ENCODE measurements at regions not wholly inside any gene's neighbourhood (a gene's known extent, or its start where the extent isn't known, plus 50 kb on each side); places are given as distances from the start of the nearest gene placed in this dataset.

DNA sequence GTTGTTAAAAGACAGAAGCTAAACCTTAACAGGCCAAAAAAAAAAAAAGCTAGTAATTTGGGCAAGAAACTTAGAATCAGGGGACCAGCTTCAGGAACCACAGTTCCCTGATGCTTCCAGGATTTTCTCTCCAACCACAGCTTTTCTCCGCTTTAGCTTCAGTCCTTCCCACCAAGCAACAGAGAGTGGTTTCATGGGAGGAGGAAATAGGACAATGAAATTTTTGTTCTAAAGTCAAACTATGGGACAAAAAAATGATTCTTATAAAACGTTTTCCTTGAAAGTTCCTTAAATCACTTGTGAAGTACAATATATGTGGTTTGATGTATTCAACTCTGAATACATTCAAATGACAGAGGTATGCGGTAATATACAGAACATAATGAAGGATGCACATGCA, 71.0 kb upstream of the DHX15 start:
- TF ChIP-seq, protein P1, sequence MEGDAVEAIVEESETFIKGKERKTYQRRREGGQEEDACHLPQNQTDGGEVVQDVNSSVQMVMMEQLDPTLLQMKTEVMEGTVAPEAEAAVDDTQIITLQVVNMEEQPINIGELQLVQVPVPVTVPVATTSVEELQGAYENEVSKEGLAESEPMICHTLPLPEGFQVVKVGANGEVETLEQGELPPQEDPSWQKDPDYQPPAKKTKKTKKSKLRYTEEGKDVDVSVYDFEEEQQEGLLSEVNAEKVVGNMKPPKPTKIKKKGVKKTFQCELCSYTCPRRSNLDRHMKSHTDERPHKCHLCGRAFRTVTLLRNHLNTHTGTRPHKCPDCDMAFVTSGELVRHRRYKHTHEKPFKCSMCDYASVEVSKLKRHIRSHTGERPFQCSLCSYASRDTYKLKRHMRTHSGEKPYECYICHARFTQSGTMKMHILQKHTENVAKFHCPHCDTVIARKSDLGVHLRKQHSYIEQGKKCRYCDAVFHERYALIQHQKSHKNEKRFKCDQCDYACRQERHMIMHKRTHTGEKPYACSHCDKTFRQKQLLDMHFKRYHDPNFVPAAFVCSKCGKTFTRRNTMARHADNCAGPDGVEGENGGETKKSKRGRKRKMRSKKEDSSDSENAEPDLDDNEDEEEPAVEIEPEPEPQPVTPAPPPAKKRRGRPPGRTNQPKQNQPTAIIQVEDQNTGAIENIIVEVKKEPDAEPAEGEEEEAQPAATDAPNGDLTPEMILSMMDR (IDR thresholded peaks at IDR 0.05 in 8 of 11, conservative IDR thresholded peaks at IDR 0.05 in 3 of 11): no peak
- TF ChIP-seq POLR2A (IDR thresholded peaks at IDR 0.05): no peak
- Histone ChIP-seq H3K27ac (no peak overlapping the region), H3K4me1 (peaks cover 0 to 8% (median 0%) of the 10 kb centered on the region in 6 donors), H3K27me3 (replicated peaks in 1 of 7) (peaks cover 0 to 16% (median 0%) of the 10 kb centered on the region in 7 donors), H3K9me3 (no peaks in the 10 kb centered on the region), H3K36me3 (no peaks in the 10 kb centered on the region), H3K4me3 (no peak overlapping the region)
- no peak for DNase-seq
- intact Hi-C loops (cut with DNase I; ENCODE audit: low total_unique reads): no loop called here
- 76 to 86% (median 83%) methylated on average over 3 of the region's 3 CpGs for WGBS, 5 donors

GRCh38 chr4:24655971-24656370, 71.6 kb upstream of the DHX15 start:
- no peaks in the 10 kb centered on the region for H3K36me3 ChIP-seq
- H3K27me3 ChIP-seq (replicated peaks in 1 of 7): peaks cover 0 to 19% (median 0%) of the 10 kb centered on the region in 7 donors
- TF ChIP-seq POLR2AphosphoS5 (IDR thresholded peaks at IDR 0.05): no peak
- TF ChIP-seq, protein P1 (IDR thresholded peaks at IDR 0.05 in 8 of 11, conservative IDR thresholded peaks at IDR 0.05 in 3 of 11): no peak
- no peak for TF ChIP-seq POLR2A (IDR thresholded peaks at IDR 0.05)
- H3K27ac ChIP-seq: no peak overlapping the region
- 48 to 75% (median 60%) methylated on average over 4 of the region's 4 CpGs for WGBS, 5 donors
- no peak for DNase-seq
- H3K4me1 ChIP-seq: peaks cover 0 to 8% (median 0%) of the 10 kb centered on the region in 6 donors
- intact Hi-C loops (cut with DNase I; ENCODE audit: low total_unique reads): no loop called here
- no peaks in the 10 kb centered on the region for H3K9me3 ChIP-seq
- no peak overlapping the region for H3K4me3 ChIP-seq

- peaks cover 0 to 28% (median 0%) of the 10 kb centered on the region in 7 donors for H3K27me3 ChIP-seq (replicated peaks in 1 of 7)
- H3K9me3 ChIP-seq: no peaks in the 10 kb centered on the region
- intact Hi-C loops (cut with DNase I; ENCODE audit: low total_unique reads): no loop called here
- H3K36me3 ChIP-seq: no peaks in the 10 kb centered on the region
- 88 to 98% (median 92%) methylated on average over 5 of the region's 5 CpGs for WGBS, 5 donors
- H3K27ac ChIP-seq: no peak overlapping the region
- no peak for DNase-seq
- TF ChIP-seq POLR2A (IDR thresholded peaks at IDR 0.05): no peak
- TF ChIP-seq, protein P1 (IDR thresholded peaks at IDR 0.05 in 8 of 11, conservative IDR thresholded peaks at IDR 0.05 in 3 of 11): no peak
- peaks cover 0 to 8% (median 0%) of the 10 kb centered on the region in 6 donors for H3K4me1 ChIP-seq
- H3K4me3 ChIP-seq: no peak overlapping the region
These were observed 72.6 kb upstream of the DHX15 start for GRCh38 chr4:24656906-24657305.

- H3K36me3 ChIP-seq: no peaks in the 10 kb centered on the region
- H3K27me3 ChIP-seq (replicated peaks in 1 of 7): peaks cover 0 to 28% (median 0%) of the 10 kb centered on the region in 7 donors
- peak overlapping the region in 2 of 8 donors; percentile 23 to 38 for H3K27ac ChIP-seq
- intact Hi-C loops (cut with DNase I; ENCODE audit: low total_unique reads): no loop called here
- H3K9me3 ChIP-seq: no peaks in the 10 kb centered on the region
- WGBS, 5 donors: 36 to 46% (median 38%) methylated on average over 14 to 15 of the region's 15 CpGs
- peaks cover 0 to 8% (median 0%) of the 10 kb centered on the region in 6 donors for H3K4me1 ChIP-seq
- TF ChIP-seq POLR2A (IDR thresholded peaks at IDR 0.05) (no peak), POLR2AphosphoS5 (IDR thresholded peaks at IDR 0.05) (no peak)
- TF ChIP-seq, protein P1 (IDR thresholded peaks at IDR 0.05 in 8 of 11, conservative IDR thresholded peaks at IDR 0.05 in 3 of 11): no peak
- H3K4me3 ChIP-seq: no peak overlapping the region
- no peak for DNase-seq
These were observed 73.6 kb upstream of the DHX15 start for GRCh38 chr4:24657768-24658617.
